Muscle of leg (tissue), 3 donors: ENCODE measurements at regions not wholly inside any gene's neighbourhood (a gene's known extent, or its start where the extent isn't known, plus 50 kb on each side); places are given as distances from the start of the nearest gene placed in this dataset.

Experiments used
- DNase-seq: peaks from one replicate; pipeline ENCODE4 v3.0.0; 2013
- H3K27ac ChIP-seq: one replicate; pipeline ENCODE4 v1.5.1; 2013; ENCODE audit warnings: mild to moderate bottlenecking, low read length, control low read depth
- H3K27me3 ChIP-seq: one replicate; pipeline ENCODE4 v1.6.1; 2013; ENCODE audit warnings: low read length; ENCODE audit not compliant: control insufficient read depth, insufficient read depth
- H3K36me3 ChIP-seq: one replicate; pipeline ENCODE4 v1.6.1; 2013; ENCODE audit warnings: low read length; ENCODE audit not compliant: control insufficient read depth, insufficient read depth
- H3K4me1 ChIP-seq: one replicate; pipeline ENCODE4 v1.6.1; 2013; ENCODE audit warnings: low read length; ENCODE audit not compliant: control insufficient read depth, insufficient read depth
- H3K4me3 ChIP-seq: one replicate; pipeline ENCODE4 v1.5.1; 2013; ENCODE audit warnings: low read length, control low read depth
- H3K9me3 ChIP-seq: replicated peaks from 2 replicates; pipeline ENCODE4 v1.6.1; 2013; ENCODE audit warnings: low read depth, low read length; ENCODE audit not compliant: control insufficient read depth
- WGBS: methylation state at CpG from one replicate; pipeline ENCODE4 v1.1.5; 2013; ENCODE audit warnings: missing lambda C conversion rate; ENCODE audit not compliant: insufficient coverage; 5-methylcytosine and 5-hydroxymethylcytosine counted together

DNA sequence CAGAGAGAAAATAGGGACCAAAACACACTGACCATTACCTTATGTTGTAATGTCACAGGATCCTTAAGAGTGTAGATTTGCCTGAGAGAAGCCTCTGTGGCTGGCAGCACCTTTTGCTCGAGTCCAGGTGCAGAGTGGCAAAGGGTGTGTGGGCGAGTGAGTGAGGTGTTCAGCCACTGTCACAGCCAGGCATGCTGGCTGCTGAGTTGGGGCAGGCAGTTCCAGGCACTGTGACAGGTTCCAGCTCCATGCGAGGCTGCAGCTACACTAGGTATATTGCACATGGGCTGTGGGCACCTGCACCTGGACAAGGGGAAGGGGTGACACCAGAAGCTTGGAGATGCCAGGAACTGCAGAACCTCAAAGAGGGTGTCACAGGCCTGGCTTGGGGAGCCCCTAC lies 1370.4 kb upstream of the PRMT6 start:
- Histone ChIP-seq H3K27me3 (no peaks in the 10 kb centered on the region), H3K27ac (no peak overlapping the region), H3K36me3 (no peaks in the 10 kb centered on the region), H3K4me1 (no peaks in the 10 kb centered on the region), H3K4me3 (no peak overlapping the region), H3K9me3 (no peaks in the 10 kb centered on the region)
- WGBS, result 74% methylated on average over 3 of the region's 3 CpGs
- DNase-seq, result no peak

DNA sequence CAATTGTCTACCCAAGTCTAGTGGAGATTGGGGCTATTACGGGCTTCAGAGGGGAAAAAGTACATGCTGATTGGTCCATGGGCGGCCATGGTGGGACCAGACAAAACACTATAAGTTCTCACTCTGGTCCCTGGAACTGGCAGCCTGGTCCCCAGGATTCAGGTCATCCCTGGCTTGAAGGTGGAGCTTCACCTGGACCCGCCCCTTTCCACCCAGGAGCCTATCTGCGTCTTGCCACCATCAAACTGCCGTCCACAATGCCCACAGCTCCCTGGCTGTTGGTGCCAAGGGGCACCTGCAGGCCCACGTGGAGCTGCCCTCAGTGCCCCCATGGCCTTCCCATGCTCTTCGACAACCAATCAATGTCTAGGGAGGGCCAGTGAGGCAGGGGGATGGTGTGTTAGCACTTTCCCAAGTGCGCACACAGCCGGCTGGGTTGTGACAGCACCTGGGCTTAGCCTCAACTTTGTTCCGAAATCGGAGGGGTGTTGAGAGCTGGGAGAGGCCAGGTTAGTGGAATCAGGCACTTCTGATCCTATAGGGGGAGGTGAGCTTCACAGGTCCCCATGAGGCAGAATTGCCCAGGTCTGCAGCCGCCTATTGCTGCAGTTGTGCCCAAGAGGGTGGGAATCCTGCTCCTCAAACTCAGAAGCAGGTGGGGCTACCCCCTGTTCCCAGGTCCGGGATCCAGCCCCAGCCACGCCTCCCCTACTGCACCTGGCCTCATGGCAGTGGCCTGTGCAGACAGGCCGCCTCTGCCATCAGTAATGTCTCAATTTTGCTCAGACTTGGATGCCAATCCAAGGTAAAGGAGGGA lies 1369.4 kb upstream of the PRMT6 start:
- Histone ChIP-seq H3K36me3 (no peaks in the 10 kb centered on the region), H3K4me3 (no peak overlapping the region), H3K4me1 (no peaks in the 10 kb centered on the region), H3K27ac (no peak overlapping the region), H3K27me3 (no peaks in the 10 kb centered on the region), H3K9me3 (no peaks in the 10 kb centered on the region)
- DNase-seq, result no peak
- 96% methylated on average over 10 of the region's 15 CpGs for WGBS

GRCh38 chr1:105700723-105701122 lies 1355.8 kb upstream of the PRMT6 start:
- peak; percentile 7 for DNase-seq
- Histone ChIP-seq H3K36me3 (no peaks in the 10 kb centered on the region), H3K4me3 (no peak overlapping the region), H3K4me1 (no peaks in the 10 kb centered on the region), H3K27me3 (no peaks in the 10 kb centered on the region), H3K9me3 (no peaks in the 10 kb centered on the region), H3K27ac (no peak overlapping the region)
- WGBS, result no CpG with 5 or more reads among the region's 2 CpGs

DNA sequence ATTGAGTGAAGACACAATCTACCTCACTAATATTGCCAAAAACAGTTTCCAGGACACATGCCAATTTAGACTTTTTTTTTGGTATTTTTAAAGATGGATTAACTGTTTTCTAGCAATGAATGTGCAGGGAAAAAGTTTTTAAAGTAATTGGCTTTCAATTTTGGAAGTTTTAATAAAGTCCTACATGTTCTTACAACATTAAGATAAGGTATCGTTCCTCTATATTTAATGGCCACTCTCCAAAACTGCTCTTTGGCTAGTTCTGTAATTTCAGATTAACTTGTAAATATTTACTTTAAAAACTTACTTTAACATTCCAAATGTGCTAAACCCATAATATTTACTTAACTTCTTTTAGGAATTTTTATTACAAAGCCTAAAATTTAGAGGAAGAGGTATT lies 1332.2 kb upstream of the PRMT6 start:
- Histone ChIP-seq H3K4me1 (no peaks in the 10 kb centered on the region), H3K4me3 (no peak overlapping the region), H3K36me3 (no peaks in the 10 kb centered on the region), H3K9me3 (no peaks in the 10 kb centered on the region), H3K27ac (no peak overlapping the region), H3K27me3 (no peaks in the 10 kb centered on the region)
- DNase-seq, result peak; percentile 15
- WGBS, result no CpG with 5 or more reads among the region's 1 CpG

DNA sequence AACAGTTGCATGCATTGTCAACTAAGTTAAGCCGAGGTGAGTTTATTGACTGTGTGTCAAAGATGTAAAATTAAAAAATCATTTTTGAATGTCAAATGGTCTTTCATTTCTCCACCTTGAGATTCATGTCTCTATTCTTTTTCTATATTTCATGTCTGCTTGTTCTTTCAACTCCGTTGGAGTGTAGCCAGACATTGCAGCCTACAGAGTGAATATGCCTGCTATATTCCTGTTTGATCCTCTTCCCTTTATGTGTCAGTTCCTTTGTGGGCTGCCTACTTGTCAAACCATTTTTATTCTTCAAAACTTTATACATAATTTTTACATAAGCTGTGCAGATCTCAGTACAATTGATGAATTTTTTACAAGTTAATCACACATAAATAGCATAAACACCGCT lies 1325.8 kb upstream of the PRMT6 start:
- WGBS, result 63% methylated on average over 1 of the region's 3 CpGs
- Histone ChIP-seq H3K27ac (no peak overlapping the region), H3K27me3 (no peaks in the 10 kb centered on the region), H3K36me3 (no peaks in the 10 kb centered on the region), H3K4me1 (no peaks in the 10 kb centered on the region), H3K9me3 (no peaks in the 10 kb centered on the region), H3K4me3 (no peak overlapping the region)
- peak; percentile 1 for DNase-seq

- no peaks in the 10 kb centered on the region for H3K9me3 ChIP-seq
- H3K27ac ChIP-seq, result no peak overlapping the region
- H3K4me1 ChIP-seq, result no peaks in the 10 kb centered on the region
- no CpG with 5 or more reads among the region's 3 CpGs for WGBS
- DNase-seq, result no peak
- no peak overlapping the region for H3K4me3 ChIP-seq
- H3K36me3 ChIP-seq, result no peaks in the 10 kb centered on the region
- no peaks in the 10 kb centered on the region for H3K27me3 ChIP-seq
Measured at GRCh38 chr1:105736349-105736748, 1320.1 kb upstream of the PRMT6 start.

- no peaks in the 10 kb centered on the region for H3K4me1 ChIP-seq
- DNase-seq, result no peak
- H3K36me3 ChIP-seq, result no peaks in the 10 kb centered on the region
- no peak overlapping the region for H3K4me3 ChIP-seq
- WGBS, result 61% methylated on average over 2 of the region's 4 CpGs
- no peaks in the 10 kb centered on the region for H3K27me3 ChIP-seq
- H3K27ac ChIP-seq, result no peak overlapping the region
- peaks cover 7% of the 10 kb centered on the region for H3K9me3 ChIP-seq
Measured at GRCh38 chr1:105779727-105780126, 1276.7 kb upstream of the PRMT6 start.

DNA sequence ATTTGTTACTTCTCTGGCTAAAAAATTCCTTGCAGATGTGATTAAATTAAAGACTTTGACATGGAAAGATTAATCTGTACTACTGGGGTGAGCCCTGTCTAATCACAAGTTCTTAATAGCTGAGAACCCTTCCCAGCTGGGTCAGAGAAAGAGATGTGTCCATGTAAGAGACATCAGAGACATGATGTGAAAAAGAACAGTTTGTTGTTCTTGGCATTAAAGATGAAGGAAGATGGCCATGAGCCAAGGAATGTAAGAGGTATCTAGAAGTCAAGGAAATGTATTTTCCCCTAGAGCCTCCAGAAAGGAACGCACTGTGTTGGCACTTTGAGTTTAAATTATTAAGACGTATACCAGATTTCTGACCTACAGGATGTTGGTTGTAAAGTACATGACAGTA lies 1271.5 kb upstream of the PRMT6 start:
- WGBS, result no CpG with 5 or more reads among the region's 2 CpGs
- Histone ChIP-seq H3K27me3 (no peaks in the 10 kb centered on the region), H3K9me3 (no peaks in the 10 kb centered on the region), H3K4me3 (no peak overlapping the region), H3K4me1 (no peaks in the 10 kb centered on the region), H3K36me3 (no peaks in the 10 kb centered on the region), H3K27ac (no peak overlapping the region)
- no peak for DNase-seq

- no CpG with 5 or more reads among the region's 1 CpG for whole genome bisulfite sequencing
- no peaks in the 10 kb centered on the region for H3K9me3 ChIP-seq
- peak; percentile 22 for DNase-seq
Measured at GRCh38 chr1:105793536-105794146, 1262.8 kb upstream of the PRMT6 start.

DNA sequence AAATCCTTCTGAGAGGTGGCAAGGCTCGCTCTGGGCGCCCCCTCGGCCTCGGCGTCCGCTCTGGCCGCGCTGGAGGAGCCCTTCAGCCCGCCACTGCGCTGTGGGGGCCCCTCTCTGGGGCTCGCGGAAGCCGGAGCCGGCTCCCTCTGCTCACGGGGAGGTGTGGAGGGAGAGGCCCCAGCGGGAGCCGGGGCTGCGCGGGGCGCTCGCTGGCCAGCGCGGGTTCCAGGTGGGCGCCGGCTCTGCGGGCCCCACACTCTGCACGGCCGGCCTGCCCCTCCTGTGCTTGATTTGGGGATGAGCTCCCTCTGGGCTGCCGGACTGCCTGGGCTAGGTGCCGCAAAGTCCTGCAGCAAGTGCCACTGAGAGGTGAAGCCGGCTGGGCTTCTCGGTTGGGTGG lies 1260.7 kb upstream of the PRMT6 start:
- H3K27me3 ChIP-seq, result no peaks in the 10 kb centered on the region
- no peak overlapping the region for H3K27ac ChIP-seq
- H3K4me1 ChIP-seq, result no peaks in the 10 kb centered on the region
- no peak overlapping the region for H3K4me3 ChIP-seq
- WGBS, result 93% methylated on average over 20 of the region's 32 CpGs
- no peak for DNase-seq
- H3K9me3 ChIP-seq, result no peaks in the 10 kb centered on the region
- no peaks in the 10 kb centered on the region for H3K36me3 ChIP-seq

More at GRCh38 chr1:105793536-105794146, 1262.8 kb upstream of the PRMT6 start:
- H3K27me3 ChIP-seq, result no peaks in the 10 kb centered on the region
- H3K36me3 ChIP-seq, result no peaks in the 10 kb centered on the region
- H3K27ac ChIP-seq, result no peak overlapping the region
- no peak overlapping the region for H3K4me3 ChIP-seq
- no peaks in the 10 kb centered on the region for H3K4me1 ChIP-seq
